ENCODE measurements at regions not wholly inside any gene's neighbourhood (a gene's known extent, or its start where the extent isn't known, plus 50 kb on each side); places are given as distances from the start of the nearest gene placed in this dataset.

DNA sequence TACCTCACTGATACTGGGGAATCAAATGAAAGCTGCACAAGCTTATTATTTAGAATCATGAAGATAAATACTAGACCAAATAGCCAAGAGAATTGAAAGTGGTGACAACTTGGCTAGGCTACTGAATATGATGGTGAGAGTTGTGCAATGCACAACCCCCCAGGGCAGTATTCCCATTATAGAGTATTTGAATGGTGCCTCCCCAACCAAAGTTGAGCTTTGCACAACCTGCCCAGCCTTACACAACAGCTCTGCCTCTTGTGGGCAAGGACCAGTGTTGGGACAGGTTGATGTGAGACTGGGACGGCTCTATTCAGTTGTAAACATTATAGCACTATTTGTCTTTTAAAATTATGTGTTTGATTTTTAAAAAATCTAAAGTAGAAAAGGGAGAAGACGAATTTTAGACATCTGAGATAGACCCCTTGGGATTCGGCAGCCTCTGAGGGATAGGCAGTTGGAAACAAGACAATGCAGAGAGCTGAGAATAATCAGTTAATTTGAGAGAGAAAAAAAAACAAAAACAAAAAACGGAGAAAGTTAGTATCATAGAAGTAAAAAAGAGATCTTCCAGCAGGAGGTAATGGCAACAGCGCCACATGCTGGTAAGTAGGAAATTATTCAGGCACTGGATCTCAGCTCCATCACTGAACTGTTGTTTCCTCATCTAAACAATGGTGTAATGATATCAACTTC, 91.0 kb upstream of the KCNA3 start:
- DNase-seq (ENCODE audit: low read depth): peak; percentile 35

DNA sequence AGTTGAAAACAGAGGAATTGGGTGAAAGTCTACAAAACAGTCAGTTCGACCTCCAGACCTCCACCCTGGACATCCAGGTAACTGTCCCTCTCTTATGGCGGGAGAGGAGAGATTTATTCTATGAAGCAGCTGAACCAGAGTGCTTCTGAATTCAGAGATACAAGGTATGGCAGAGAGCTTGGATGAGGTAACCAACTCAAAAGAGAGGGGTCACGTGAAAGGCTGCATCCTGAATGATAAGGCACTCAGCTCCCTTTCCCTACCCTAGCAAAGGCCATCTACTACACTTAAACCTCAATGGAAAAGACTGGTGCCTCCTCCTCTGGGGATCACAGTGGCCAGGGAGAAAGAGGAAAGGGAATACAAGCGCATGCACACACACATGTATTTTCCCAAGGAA, 88.4 kb upstream of the KCNA3 start:
- DNase-seq (ENCODE audit: low read depth): no peak

DNA sequence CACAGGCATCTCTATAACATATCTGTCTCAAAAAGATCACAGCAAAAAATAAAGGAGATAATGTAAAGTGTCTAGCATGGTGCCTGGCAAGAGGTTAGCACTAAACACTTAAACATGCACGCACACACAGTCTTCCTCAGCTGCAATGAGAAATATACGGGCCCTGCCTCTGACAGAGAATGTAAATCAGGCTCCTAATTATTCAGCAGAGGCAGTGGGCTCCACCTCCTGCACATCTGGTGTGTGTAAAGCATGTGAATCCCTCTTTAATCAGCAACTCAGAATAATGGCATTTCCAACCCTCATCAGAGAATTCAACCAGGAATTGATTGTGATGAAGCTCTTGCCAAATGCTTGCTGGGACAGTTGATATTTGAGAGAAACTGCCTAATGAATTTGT, 85.6 kb upstream of the KCNA3 start:
- DNase-seq (ENCODE audit: low read depth): no peak

DNA sequence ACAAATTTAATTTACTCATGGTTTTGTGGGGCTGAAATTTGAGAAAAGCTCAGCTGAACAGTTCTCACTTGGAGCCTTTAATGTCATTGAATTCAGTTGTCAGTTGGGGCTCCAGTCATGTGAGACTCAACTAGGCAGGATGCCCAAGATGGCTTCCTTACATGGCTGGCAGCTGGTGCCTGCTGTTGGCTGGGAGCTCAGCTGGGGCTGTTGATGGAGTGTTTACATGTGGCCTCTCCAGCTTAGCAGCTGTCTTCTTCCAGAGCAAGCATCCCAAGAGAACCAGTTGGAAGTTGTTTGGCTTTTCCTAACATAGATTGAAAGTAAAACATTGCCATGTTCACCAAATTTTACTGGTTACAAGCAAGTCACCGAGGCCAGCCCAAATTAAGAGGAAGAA, 81.8 kb upstream of the KCNA3 start:
- no peak for DNase-seq (ENCODE audit: low read depth)

DNA sequence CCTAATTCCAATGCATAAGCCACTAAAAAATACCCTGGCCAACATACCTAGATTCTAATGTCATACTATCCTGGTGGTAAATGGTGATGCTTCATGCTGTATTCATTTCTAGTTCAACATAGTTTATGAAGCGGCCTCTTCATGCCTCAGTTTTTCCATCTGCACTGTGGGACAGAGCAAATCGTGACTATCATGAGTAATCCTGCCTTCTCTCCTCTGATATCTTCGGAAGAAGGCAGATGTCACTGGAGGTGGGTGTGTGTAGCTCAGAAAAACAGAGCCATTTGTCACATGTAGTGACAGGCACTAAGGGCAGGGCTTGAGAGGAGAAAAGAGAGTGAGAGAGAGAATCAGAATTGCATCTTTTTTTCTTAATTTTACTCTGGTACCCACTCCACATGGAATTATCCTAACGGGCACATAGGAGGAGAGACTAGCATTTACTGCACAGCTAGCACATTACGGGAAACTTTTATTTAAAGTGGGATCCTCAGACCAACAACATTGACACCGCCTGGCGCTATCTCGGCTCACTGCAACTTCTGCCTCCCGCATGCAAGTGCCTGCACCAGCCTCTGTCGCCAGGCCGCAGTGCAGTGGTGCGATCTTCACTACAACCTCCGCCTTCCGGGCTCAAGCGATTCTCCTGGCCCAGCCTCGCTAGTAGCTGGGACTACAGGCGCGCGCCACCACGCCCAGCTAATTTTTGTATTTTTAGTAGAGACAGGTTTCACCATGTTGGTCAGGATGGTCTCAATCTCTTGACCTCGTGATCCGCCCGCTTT, 78.4 kb upstream of the KCNA3 start:
- DNase-seq (ENCODE audit: low read depth): no peak

DNA sequence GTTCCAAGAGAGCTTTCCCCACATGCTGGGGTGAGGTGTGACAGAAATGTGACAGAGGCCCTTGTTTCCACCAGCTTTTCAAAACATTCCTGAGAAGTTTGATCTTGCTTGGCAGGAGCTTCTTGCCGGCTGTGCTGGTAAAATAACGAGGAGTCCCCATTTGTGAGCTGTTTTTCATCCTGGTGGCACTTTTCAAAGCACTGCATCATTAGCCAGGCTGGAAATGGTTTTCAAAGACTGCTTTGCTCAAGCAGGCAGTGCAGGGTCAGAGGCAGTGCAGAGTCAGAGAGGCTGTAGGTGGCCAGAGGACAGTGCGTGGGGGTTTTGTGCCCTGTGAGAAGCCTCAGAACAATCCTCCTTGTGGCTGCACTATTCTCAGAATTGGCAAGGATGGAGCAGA, 75.8 kb upstream of the KCNA3 start:
- DNase-seq (ENCODE audit: low read depth): no peak

DNA sequence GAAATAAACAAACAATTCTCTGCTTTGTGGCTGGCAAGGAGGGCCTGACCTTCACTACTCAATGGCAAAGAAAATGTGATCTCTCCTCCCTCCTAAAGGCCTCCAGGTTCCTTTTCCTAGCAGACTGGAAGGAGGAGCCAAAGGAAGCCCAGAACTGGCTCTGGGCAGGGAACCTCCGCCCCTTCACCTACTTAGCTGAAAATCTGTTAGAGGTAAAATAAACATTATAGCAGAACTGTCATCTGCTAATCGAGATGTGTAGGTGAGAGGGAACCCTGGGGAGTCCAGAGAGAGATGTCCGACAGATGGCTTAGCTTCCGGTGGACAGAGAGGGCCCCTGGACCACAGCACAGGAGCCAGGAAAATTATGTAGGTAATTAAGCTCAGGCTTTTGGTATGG, 75.2 kb upstream of the KCNA3 start:
- DNase-seq (ENCODE audit: low read depth): no peak

DNA sequence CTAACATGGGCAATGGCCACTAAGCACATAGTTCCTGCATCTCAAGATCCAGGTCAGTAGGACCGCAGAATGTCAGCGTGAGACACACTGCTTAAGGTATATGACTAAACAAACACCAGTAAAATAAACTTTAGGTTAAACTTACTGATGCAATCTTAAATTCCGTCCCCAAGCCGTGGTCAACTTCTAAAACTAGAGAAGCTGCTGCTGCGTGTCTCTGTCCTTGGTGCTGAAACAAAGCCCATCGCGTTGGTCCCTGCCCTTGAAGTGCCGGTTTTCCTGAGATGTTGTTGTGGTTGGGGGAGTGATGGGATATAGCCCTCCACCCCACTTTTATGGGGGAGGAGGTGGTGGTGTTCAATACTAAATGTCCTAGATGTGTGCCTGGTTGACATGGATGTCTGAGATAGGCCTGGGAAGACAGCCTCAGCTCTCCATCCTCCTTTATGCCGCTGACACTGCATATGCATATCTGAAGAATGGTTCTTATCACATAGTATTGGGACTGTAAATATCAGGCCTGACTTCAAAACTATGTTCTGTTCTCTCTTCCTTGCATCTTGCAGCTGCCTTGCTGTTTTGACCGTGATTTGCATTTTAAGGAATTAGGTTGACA, 72.0 kb upstream of the KCNA3 start:
- peak; percentile 5 for DNase-seq (ENCODE audit: low read depth)

DNA sequence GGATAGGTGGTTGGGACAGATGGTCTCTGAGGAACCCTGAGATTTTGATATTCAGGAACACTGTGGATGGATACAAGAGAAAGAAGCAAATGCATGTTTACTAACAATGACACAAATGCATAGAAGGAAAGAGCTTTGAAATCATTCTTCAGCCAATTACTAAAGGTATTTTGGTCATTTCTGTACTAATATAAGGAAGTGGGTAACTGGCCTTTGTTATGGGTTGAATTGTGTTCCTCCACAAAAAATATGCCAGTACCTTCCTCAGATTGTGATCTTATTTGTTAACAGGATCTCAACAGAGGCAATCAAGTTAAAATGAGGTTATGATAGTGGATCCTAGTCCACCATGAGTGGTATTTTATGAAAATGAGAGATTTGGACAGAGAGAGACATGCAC, 68.7 kb upstream of the KCNA3 start:
- no peak for DNase-seq (ENCODE audit: low read depth)

DNA sequence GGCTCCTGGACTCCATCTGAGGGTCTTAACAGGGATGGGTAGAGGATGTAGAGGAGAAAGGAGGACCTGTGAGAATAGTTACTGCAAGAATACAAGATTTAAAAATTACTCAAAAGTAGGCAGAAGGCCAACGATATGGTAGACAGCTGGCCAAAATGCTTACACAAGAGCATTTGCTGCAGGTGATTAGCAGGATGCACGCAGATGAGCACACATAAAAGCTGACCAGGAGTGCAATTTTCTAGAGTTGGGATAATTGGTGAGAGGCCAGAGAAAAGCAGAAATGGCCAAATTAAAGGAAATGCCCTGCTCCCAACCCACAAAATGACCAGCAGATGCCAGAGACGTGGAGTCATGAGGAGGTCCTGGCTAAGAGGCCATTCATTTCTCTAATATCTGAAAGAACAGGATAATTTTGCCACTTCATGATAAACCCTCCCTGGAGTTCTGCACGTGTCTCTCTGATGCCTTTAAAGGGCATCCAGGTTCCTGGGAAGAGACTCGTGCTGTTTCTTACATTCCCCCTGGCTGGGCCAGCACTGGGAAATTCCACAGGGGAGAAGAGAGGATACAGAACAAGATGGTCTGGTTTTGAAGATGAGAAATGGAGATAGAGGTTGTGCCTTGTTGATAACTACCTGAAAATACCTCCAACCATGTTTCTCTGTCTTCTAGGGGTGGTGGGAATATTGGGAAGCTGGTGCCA, 62.3 kb upstream of the KCNA3 start:
- DNase-seq (ENCODE audit: low read depth): no peak

DNA sequence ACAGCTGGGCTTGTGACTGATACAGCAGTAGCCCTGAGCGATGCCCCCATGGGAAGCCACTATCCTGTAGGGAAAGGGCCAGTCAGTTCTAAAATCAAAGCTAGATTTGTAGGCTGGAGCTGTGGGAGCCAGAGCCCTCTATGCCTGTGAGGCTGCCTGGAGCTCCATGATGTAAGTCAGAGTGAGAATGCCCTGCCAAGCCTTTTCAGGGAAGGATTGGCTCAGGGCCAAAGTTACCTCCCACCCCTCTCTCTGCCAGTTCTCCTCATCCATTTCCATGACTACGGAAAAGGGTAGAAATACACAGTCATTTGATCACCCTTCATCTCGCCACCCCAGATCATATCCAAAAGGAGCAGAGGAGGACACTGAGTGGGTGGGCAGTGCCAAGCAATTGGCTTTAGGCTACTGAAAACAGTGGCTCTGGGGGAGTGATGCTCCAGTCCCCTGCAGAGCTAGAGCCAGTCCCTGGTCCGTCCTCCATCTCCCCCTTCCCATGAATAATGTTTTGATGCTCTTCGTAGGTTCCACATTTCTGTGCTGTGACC, 59.5 kb upstream of the KCNA3 start:
- no peak for DNase-seq (ENCODE audit: low read depth)

DNA sequence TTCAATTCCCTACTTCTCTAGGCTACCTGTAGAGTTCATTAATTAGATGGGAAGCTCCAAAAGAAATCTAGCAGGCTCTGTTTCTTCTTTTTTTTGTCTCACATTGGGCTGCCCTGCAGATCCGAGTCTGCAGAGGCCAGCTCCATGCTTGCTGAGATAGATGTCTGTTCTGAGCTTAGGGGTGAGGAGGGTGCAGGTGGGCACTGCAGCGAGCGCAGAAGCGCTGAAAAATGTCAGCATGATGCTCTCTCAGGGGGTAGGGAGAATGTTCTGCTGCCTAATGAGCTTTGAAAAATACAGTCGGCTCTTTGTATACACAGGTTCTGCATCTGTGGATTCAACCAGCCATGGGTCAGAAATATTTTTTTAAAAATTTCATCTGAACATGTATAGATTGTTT, 56.8 kb upstream of the KCNA3 start:
- no peak for DNase-seq (ENCODE audit: low read depth)

DNA sequence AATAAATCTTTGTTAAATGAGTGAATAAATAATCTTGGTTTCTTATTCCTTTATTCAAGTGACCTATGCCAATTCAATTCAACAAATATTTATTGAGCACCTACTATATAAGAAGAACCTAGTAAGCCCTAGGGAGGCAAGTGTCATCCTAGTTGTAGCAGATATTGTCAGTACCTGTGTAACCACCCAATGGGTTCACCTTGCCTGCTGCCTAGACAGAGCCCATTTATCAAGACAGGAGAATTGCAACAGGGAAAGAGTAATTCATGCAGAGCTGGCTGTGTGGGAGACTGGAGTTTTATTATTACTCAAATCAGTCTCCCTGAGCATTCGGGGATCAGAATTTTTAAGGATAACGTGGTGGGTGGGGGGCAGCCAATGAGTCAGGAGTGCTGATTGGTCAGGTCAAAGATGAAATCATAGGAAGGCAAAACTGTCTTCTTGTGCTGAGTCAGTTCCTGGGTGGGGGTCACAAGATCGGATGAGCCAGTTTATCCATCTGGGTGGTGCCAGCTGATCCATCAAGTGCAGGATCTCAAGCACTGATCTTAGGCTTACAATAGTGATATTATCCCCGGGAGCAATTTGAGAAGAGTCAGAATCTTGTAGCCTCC, 53.8 kb upstream of the KCNA3 start:
- DNase-seq (ENCODE audit: low read depth): no peak

DNA sequence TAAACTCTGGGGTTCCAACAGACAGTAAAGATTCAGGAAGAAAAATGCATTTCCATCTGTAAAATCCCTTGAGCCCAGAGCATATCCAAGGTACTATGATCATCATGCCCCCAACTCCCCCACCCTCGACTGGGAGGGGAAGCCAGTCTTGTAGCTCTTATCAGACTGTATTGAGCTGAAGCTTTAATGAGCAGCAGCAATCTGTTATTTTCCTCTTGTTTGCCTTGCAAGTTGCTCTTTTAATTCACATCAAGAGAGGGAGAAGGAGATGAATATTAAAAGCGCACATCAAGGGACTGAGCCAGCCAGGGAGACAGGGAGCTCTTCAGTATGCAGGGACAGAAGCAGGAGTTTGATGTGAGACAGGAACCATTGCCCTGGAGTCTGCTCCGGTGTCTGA, 52.5 kb upstream of the KCNA3 start:
- DNase-seq (ENCODE audit: low read depth): no peak

DNA sequence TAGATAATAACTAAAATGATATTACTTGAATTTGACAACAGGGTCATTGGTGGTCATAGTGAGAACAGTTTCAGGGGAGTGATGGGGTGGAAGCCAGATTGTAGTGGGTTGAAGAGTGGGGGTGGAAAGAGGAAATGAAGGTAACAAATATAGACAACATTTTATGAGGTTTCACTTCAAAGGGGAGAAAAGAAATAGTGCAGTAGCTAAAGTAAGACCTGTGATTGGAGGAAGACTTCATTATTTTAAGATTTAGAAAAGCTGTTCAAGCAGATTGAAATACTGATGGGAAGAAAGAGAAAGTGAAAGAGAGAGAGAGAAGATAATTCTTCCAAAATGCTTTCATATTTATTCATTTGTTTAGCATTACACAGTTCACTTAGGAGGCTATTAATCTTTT, 52.0 kb upstream of the KCNA3 start:
- DNase-seq (ENCODE audit: low read depth): no peak
